HUDEP-2 (cell line): ENCODE measurements at regions not wholly inside any gene's neighbourhood (a gene's known extent, or its start where the extent isn't known, plus 50 kb on each side); places are given as distances from the start of the nearest gene placed in this dataset.

Source experiments
- DNase-seq, 76 experiments: peaks; one replicate each; lab custom pipeline; 2025; ENCODE audit not compliant: unreplicated experiment in 76 of 76; lab: John Stamatoyannopoulos, UW

- peak in 39 of 76 experiments; percentile 1 to 52 (median 21) for DNase-seq
Observed at GRCh38 chr20:21808863-21809664, 103.6 kb downstream of the PAX1 start.

GRCh38 chr20:21808139-21808538, 102.7 kb downstream of the PAX1 start:
- no peak for DNase-seq

GRCh38 chr20:21804802-21805201, 99.3 kb downstream of the PAX1 start:
- DNase-seq = no peak

GRCh38 chr20:21801193-21801592, 95.7 kb downstream of the PAX1 start:
- DNase-seq = no peak

- no peak for DNase-seq
Observed at GRCh38 chr20:21798384-21798783, 92.9 kb downstream of the PAX1 start.

GRCh38 chr20:21796059-21796458, 90.6 kb downstream of the PAX1 start:
- DNase-seq = peak in 7 of 76 experiments; percentile 3 to 14 (median 6)

GRCh38 chr20:21788082-21788481, 82.6 kb downstream of the PAX1 start:
- DNase-seq = no peak

- DNase-seq = no peak
Observed at GRCh38 chr20:21781446-21782075, 76.1 kb downstream of the PAX1 start.

- no peak for DNase-seq
Observed at GRCh38 chr20:21780528-21780927, 75.1 kb downstream of the PAX1 start.
